Endothelial cell of umbilical vein (primary cell): ENCODE measurements at regions not wholly inside any gene's neighbourhood (a gene's known extent, or its start where the extent isn't known, plus 50 kb on each side); places are given as distances from the start of the nearest gene placed in this dataset.

Source experiments
- BruUV-seq: library from RNA; stranded (reverse); fragments of 400-500 nt; replicated peaks from 2 replicates; lab custom pipeline; 2021; lab: Mats Ljungman, UMichigan
- CTCF ChIA-PET: fragments of 300-600, 350-600 bp; sonication (Branson Sonifier 250); formaldehyde crosslinking; loops from one replicate; lab custom pipeline; 2021; ENCODE audit warnings: antibody characterized with exemption, inconsistent platforms; lab: Charles Lee
- POLR2A ChIA-PET: fragments of 300-600, 350-600 bp; sonication (Branson Sonifier 250); formaldehyde crosslinking; loops from one replicate; lab custom pipeline; 2021; ENCODE audit warnings: antibody characterized with exemption, inconsistent platforms; lab: Charles Lee
- DNase-seq: peaks from one replicate; pipeline ENCODE4 v3.0.0-alpha.2; 2011; ENCODE audit warnings: low read depth, low spot score
- FAIRE-seq: peaks from 2 replicates; lab custom pipeline; 2011; peaks lifted over from hg19 to GRCh38; lab: Jason Lieb, UNC
- H2AFZ ChIP-seq: 2 replicates; pipeline ENCODE4 v1.6.0; 2012; ENCODE audit warnings: low read depth, low read length, control low read depth, inconsistent platforms
- H3K27ac ChIP-seq: 2 replicates; pipeline ENCODE4 v1.5.1; 2011; ENCODE audit warnings: low read depth, mild to moderate bottlenecking, control low read depth, low read length, moderate library complexity; ENCODE audit not compliant: insufficient read depth
- H3K27me3 ChIP-seq, 2 experiments: 2 replicates each; pipeline versions ENCODE4 v1.6.0 to v1.6.1; 2011; ENCODE audit warnings: low read length in 2 of 2, mixed read lengths in 1 of 2; ENCODE audit not compliant: control insufficient read depth in 2 of 2, insufficient read depth in 2 of 2
- H3K36me3 ChIP-seq, 2 experiments: 2 replicates in 1 of 2; 3 replicates in 1 of 2; pipeline ENCODE4 v1.5.1; 2011; ENCODE audit warnings: low read length in 2 of 2, mild to moderate bottlenecking in 1 of 2, moderate library complexity in 1 of 2; ENCODE audit not compliant: control insufficient read depth in 2 of 2, insufficient read depth in 2 of 2; ENCODE audit errors: extremely low read depth in 1 of 2
- H3K4me1 ChIP-seq: 3 replicates; pipeline ENCODE4 v1.5.1; 2011; ENCODE audit warnings: mild to moderate bottlenecking, low read length; ENCODE audit not compliant: control insufficient read depth, insufficient read depth; ENCODE audit errors: extremely low read depth
- H3K4me2 ChIP-seq: 2 replicates; pipeline ENCODE4 v1.6.1; 2011; ENCODE audit warnings: low read length, control low read depth, mixed read lengths; ENCODE audit not compliant: insufficient read depth
- H3K4me3 ChIP-seq, 3 experiments: fragments of 200-600 bp in 1 of 3; sonication (generic), shearing (Covaris generic) in 1 of 3; replicated peaks in 1 of 3; 2 replicates each; pipeline ENCODE4 v1.5.1; 2011 to 2016; ENCODE audit warnings: control low read depth in 3 of 3, low read length in 3 of 3, mild to moderate bottlenecking in 2 of 3, inconsistent platforms in 1 of 3, low read depth in 1 of 3, moderate library complexity in 1 of 3; ENCODE audit not compliant: insufficient read depth in 1 of 3
- H3K79me2 ChIP-seq: 2 replicates; pipeline ENCODE4 v1.6.0; 2012; ENCODE audit warnings: low read length, inconsistent platforms; ENCODE audit not compliant: control insufficient read depth, insufficient read depth
- H3K9ac ChIP-seq: replicated peaks from 2 replicates; pipeline ENCODE3; 2011; ENCODE audit warnings: low read length, control low read depth; ENCODE audit not compliant: insufficient read depth; ENCODE audit errors: extremely low read depth
- H3K9me1 ChIP-seq: replicated peaks from 3 replicates; pipeline ENCODE4 v1.6.0; 2011; ENCODE audit warnings: mild to moderate bottlenecking, low read length; ENCODE audit not compliant: control insufficient read depth, insufficient read depth; ENCODE audit errors: extremely low read depth
- H3K9me3 ChIP-seq: replicated peaks from 2 replicates; pipeline ENCODE4 v1.5.1; 2012; ENCODE audit warnings: low read length, inconsistent platforms; ENCODE audit not compliant: control insufficient read depth, insufficient read depth
- H4K20me1 ChIP-seq: replicated peaks from 2 replicates; pipeline ENCODE3; 2011; ENCODE audit warnings: mild to moderate bottlenecking, low read length; ENCODE audit not compliant: control insufficient read depth, insufficient read depth; ENCODE audit errors: extremely low read depth
- EZH2 ChIP-seq: IDR thresholded peaks from 2 replicates; pipeline ENCODE4 v1.6.1; 2012; ENCODE audit warnings: borderline replicate concordance, low read depth, mild to moderate bottlenecking, moderate library complexity, low read length, inconsistent platforms; ENCODE audit not compliant: severe bottlenecking
- FOS ChIP-seq: IDR thresholded peaks from 2 replicates; pipeline ENCODE4 v1.6.1; 2011; ENCODE audit warnings: mild to moderate bottlenecking, low read length, moderate library complexity, borderline replicate concordance; ENCODE audit not compliant: insufficient read depth
- GATA2 ChIP-seq: IDR thresholded peaks from 2 replicates; pipeline ENCODE4 v1.7.0; 2011; ENCODE audit warnings: low read depth, mild to moderate bottlenecking, moderate library complexity, mixed read lengths, low read length; ENCODE audit not compliant: insufficient read length, insufficient read depth
- JUN ChIP-seq: IDR thresholded peaks from 2 replicates; pipeline ENCODE4 v1.6.1; 2011; ENCODE audit warnings: borderline replicate concordance, low read depth; ENCODE audit not compliant: insufficient read length, insufficient read depth
- MYC ChIP-seq: IDR thresholded peaks from one replicate; pipeline ENCODE4 v1.6.1; 2011; ENCODE audit warnings: mild to moderate bottlenecking, low read depth, low read length
- POLR2A ChIP-seq: IDR thresholded peaks from 2 replicates; pipeline ENCODE4 v1.6.1; 2012; ENCODE audit warnings: low read depth, mild to moderate bottlenecking, control low read depth, low read length
- POLR2AphosphoS5 ChIP-seq: IDR thresholded peaks from 2 replicates; pipeline ENCODE4 v1.6.1; 2012; ENCODE audit warnings: low read depth, mild to moderate bottlenecking, control low read depth, low read length, moderate library complexity; ENCODE audit not compliant: insufficient read depth
- dilution Hi-C: fragments of 300-500 bp; cut with MboI; formaldehyde crosslinking; loops from one replicate; pipeline ENCODE4 v1.15.0; 2019; ENCODE audit warnings: low sequenced_read_pairs; ENCODE audit not compliant: extremely low pct_ligation_motif_present
- intact Hi-C: fragments of 100-400 bp; cut with micrococcal nuclease; formaldehyde crosslinking; loops from one replicate; pipeline ENCODE4 v1.10.0; 2022
- TF ChIP-seq, protein P1 (sequence below): IDR thresholded peaks from 2 replicates; pipeline ENCODE4 v1.6.1; 2011; ENCODE audit not compliant: insufficient read depth, insufficient read length
- TF ChIP-seq, protein P2 (sequence below), 2 donors: IDR thresholded peaks; 1 replicate in 1 of 2; 2 replicates in 1 of 2; pipeline ENCODE4 v1.5.1; 2011; ENCODE audit warnings: low read length in 2 of 2, mild to moderate bottlenecking in 2 of 2, moderate library complexity in 2 of 2, control low read depth in 1 of 2, inconsistent platforms in 1 of 2, low read depth in 1 of 2; ENCODE audit not compliant: insufficient read depth in 1 of 2; ENCODE audit errors: extremely low read depth in 1 of 2

- H3K4me1 ChIP-seq: no peaks in the 10 kb centered on the region
- no peaks in the 10 kb centered on the region for H3K27me3 ChIP-seq
- H3K4me3 ChIP-seq: no peak overlapping the region
- BruUV-seq: no TSS peak
- H3K79me2 ChIP-seq: no peaks in the 10 kb centered on the region
- dilution Hi-C loops (no loop called here), intact Hi-C loops (no loop called here)
- DNase-seq (no peak), FAIRE-seq (no peak)
- no peak overlapping the region for H3K4me2 ChIP-seq
- TF ChIP-seq, protein P1, sequence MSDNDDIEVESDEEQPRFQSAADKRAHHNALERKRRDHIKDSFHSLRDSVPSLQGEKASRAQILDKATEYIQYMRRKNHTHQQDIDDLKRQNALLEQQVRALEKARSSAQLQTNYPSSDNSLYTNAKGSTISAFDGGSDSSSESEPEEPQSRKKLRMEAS: no peak
- TF ChIP-seq GATA2 (no peak), EZH2 (no peak), POLR2A (no peak), MYC (no peak), JUN (no peak), POLR2AphosphoS5 (no peak), FOS (no peak)
- TF ChIP-seq, protein P2, sequence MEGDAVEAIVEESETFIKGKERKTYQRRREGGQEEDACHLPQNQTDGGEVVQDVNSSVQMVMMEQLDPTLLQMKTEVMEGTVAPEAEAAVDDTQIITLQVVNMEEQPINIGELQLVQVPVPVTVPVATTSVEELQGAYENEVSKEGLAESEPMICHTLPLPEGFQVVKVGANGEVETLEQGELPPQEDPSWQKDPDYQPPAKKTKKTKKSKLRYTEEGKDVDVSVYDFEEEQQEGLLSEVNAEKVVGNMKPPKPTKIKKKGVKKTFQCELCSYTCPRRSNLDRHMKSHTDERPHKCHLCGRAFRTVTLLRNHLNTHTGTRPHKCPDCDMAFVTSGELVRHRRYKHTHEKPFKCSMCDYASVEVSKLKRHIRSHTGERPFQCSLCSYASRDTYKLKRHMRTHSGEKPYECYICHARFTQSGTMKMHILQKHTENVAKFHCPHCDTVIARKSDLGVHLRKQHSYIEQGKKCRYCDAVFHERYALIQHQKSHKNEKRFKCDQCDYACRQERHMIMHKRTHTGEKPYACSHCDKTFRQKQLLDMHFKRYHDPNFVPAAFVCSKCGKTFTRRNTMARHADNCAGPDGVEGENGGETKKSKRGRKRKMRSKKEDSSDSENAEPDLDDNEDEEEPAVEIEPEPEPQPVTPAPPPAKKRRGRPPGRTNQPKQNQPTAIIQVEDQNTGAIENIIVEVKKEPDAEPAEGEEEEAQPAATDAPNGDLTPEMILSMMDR (IDR thresholded peaks at IDR 0.05; ENCODE audit: extremely low read depth in 1 of 2, insufficient read depth in 1 of 2, low read depth in 1 of 2, low read length in 2 of 2): no peak
- no peak overlapping the region for H3K9ac ChIP-seq
- ChIA-PET POLR2A (no interaction called here), CTCF (no interaction called here)
- no peaks in the 10 kb centered on the region for H3K36me3 ChIP-seq
- H3K27ac ChIP-seq: no peak overlapping the region
- no peaks in the 10 kb centered on the region for H3K9me1 ChIP-seq
- no peaks in the 10 kb centered on the region for H3K9me3 ChIP-seq
- H4K20me1 ChIP-seq: no peaks in the 10 kb centered on the region
- no peak overlapping the region for H2AFZ ChIP-seq
Measured at GRCh38 chr2:118350621-118351020, 262.4 kb downstream of the INSIG2 start.
